Activated CD4-positive, alpha-beta T cell treated with anti-CD3 and anti-CD28 coated beads, Interleukin-2, amount 10 ng/mL, durations not matched to agents 7 days and 5 days (primary cell): ENCODE measurements at regions not wholly inside any gene's neighbourhood (a gene's known extent, or its start where the extent isn't known, plus 50 kb on each side); places are given as distances from the start of the nearest gene placed in this dataset.
A peak's percentile ranks its signal among the peaks of the same experiment; 100 is the strongest.
"Not testable (repeated sequence)": the region's sequence is repeated elsewhere in the genome, so short reads cannot be mapped to it uniquely, and the experiment has no call there.

Source experiments
- CTCF ChIA-PET: fragments of 350-600 bp; sonication (Branson Sonifier 250); formaldehyde crosslinking; loops from one replicate; lab custom pipeline; 2021; ENCODE audit warnings: antibody characterized with exemption; lab: Charles Lee
- POLR2A ChIA-PET: fragments of 350-600 bp; sonication (Branson Sonifier 250); formaldehyde crosslinking; loops from one replicate; lab custom pipeline; 2021; ENCODE audit warnings: antibody characterized with exemption; lab: Charles Lee
- DNase-seq: peaks from one replicate; pipeline ENCODE4 v3.0.0-alpha.2; 2020
- H3K27ac Mint-ChIP-seq: one replicate; pipeline ENCODE4 v1.8.0; 2021; ENCODE audit warnings: mild to moderate bottlenecking, moderate library complexity, mixed read lengths
- H3K27me3 Mint-ChIP-seq: one replicate; pipeline ENCODE4 v1.8.0; 2021; ENCODE audit warnings: mixed read lengths
- H3K36me3 Mint-ChIP-seq: one replicate; pipeline ENCODE4 v1.8.0; 2021; ENCODE audit warnings: low read depth, mixed read lengths
- H3K4me1 Mint-ChIP-seq: one replicate; pipeline ENCODE4 v1.8.0; 2021; ENCODE audit warnings: mixed read lengths
- H3K4me3 Mint-ChIP-seq: one replicate; pipeline ENCODE4 v1.8.0; 2021; ENCODE audit warnings: mild to moderate bottlenecking, moderate library complexity, mixed read lengths
- H3K9me3 Mint-ChIP-seq: one replicate; pipeline ENCODE4 v1.8.0; 2021; ENCODE audit warnings: mixed read lengths

- no peak for DNase-seq
- ChIA-PET CTCF (no interaction called here), POLR2A (no interaction called here)
- Mint-ChIP-seq H3K4me1 (no peaks in the 10 kb centered on the region), H3K9me3 (no peaks in the 10 kb centered on the region), H3K27ac (no peak overlapping the region), H3K27me3 (peaks cover 2% of the 10 kb centered on the region), H3K36me3 (no peaks in the 10 kb centered on the region), H3K4me3 (no peak overlapping the region)
Observed at GRCh38 chr1:221239792-221240191, 360.5 kb downstream of the HLX start.

- Mint-ChIP-seq H3K9me3 (no peaks in the 10 kb centered on the region), H3K27ac (no peak overlapping the region), H3K4me3 (no peak overlapping the region), H3K4me1 (no peaks in the 10 kb centered on the region), H3K36me3 (no peaks in the 10 kb centered on the region), H3K27me3 (peaks cover 4% of the 10 kb centered on the region)
- CTCF ChIA-PET, result no interaction called here
- POLR2A ChIA-PET, result no interaction called here
- DNase-seq, result no peak
Observed at GRCh38 chr1:221240690-221241089, 361.4 kb downstream of the HLX start.

- no peak overlapping the region for H3K27ac Mint-ChIP-seq
- POLR2A ChIA-PET, result no interaction called here
- no peaks in the 10 kb centered on the region for H3K9me3 Mint-ChIP-seq
- no peak overlapping the region for H3K4me3 Mint-ChIP-seq
- H3K27me3 Mint-ChIP-seq, result peaks cover 4% of the 10 kb centered on the region
- H3K36me3 Mint-ChIP-seq, result no peaks in the 10 kb centered on the region
- no peak for DNase-seq
- H3K4me1 Mint-ChIP-seq, result no peaks in the 10 kb centered on the region
- CTCF ChIA-PET, result no interaction called here
Observed at GRCh38 chr1:221241157-221241556, 361.9 kb downstream of the HLX start.

GRCh38 chr1:221241592-221241991 lies 362.3 kb downstream of the HLX start:
- CTCF ChIA-PET, result no interaction called here
- Mint-ChIP-seq H3K4me1 (no peaks in the 10 kb centered on the region), H3K4me3 (no peak overlapping the region), H3K27ac (no peak overlapping the region), H3K27me3 (peaks cover 4% of the 10 kb centered on the region), H3K36me3 (no peaks in the 10 kb centered on the region), H3K9me3 (no peaks in the 10 kb centered on the region)
- POLR2A ChIA-PET, result no interaction called here
- DNase-seq, result no peak

GRCh38 chr1:221246067-221246466 lies 366.8 kb downstream of the HLX start:
- Mint-ChIP-seq H3K27ac (no peak overlapping the region), H3K4me1 (no peaks in the 10 kb centered on the region), H3K36me3 (no peaks in the 10 kb centered on the region), H3K4me3 (no peak overlapping the region), H3K27me3 (peaks cover 4% of the 10 kb centered on the region), H3K9me3 (no peaks in the 10 kb centered on the region)
- CTCF ChIA-PET, result interaction anchor here (1.0 kb wide), 1 partner anchor 14 kb away, joined by 3 read pairs; no protein-coding TSS in a partner anchor
- no peak for DNase-seq
- POLR2A ChIA-PET, result no interaction called here

GRCh38 chr1:221246628-221247415 lies 367.6 kb downstream of the HLX start:
- no peaks in the 10 kb centered on the region for H3K9me3 Mint-ChIP-seq
- H3K4me3 Mint-ChIP-seq, result no peak overlapping the region
- no peak overlapping the region for H3K27ac Mint-ChIP-seq
- ChIA-PET POLR2A (no interaction called here), CTCF (no interaction called here)
- H3K36me3 Mint-ChIP-seq, result no peaks in the 10 kb centered on the region
- H3K27me3 Mint-ChIP-seq, result peaks cover 4% of the 10 kb centered on the region
- DNase-seq, result no peak
- no peaks in the 10 kb centered on the region for H3K4me1 Mint-ChIP-seq

- POLR2A ChIA-PET, result no interaction called here
- H3K36me3 Mint-ChIP-seq, result no peaks in the 10 kb centered on the region
- H3K4me3 Mint-ChIP-seq, result no peak overlapping the region
- no peaks in the 10 kb centered on the region for H3K4me1 Mint-ChIP-seq
- DNase-seq, result no peak
- CTCF ChIA-PET, result no interaction called here
- H3K27ac Mint-ChIP-seq, result no peak overlapping the region
- no peaks in the 10 kb centered on the region for H3K9me3 Mint-ChIP-seq
- H3K27me3 Mint-ChIP-seq, result no peaks in the 10 kb centered on the region
Observed at GRCh38 chr1:221251580-221251979, 372.3 kb downstream of the HLX start.

GRCh38 chr1:221254813-221255212 lies 375.6 kb downstream of the HLX start:
- Mint-ChIP-seq H3K4me3 (no peak overlapping the region), H3K4me1 (no peaks in the 10 kb centered on the region), H3K27ac (no peak overlapping the region), H3K9me3 (peaks cover 3% of the 10 kb centered on the region), H3K27me3 (no peaks in the 10 kb centered on the region), H3K36me3 (no peaks in the 10 kb centered on the region)
- POLR2A ChIA-PET, result no interaction called here
- no peak for DNase-seq
- CTCF ChIA-PET, result no interaction called here

- ChIA-PET POLR2A (no interaction called here), CTCF (no interaction called here)
- H3K27me3 Mint-ChIP-seq, result no peaks in the 10 kb centered on the region
- DNase-seq, result no peak
- H3K27ac Mint-ChIP-seq, result no peak overlapping the region
- no peak overlapping the region for H3K4me3 Mint-ChIP-seq
- peaks cover 3% of the 10 kb centered on the region for H3K9me3 Mint-ChIP-seq
- no peaks in the 10 kb centered on the region for H3K4me1 Mint-ChIP-seq
- no peaks in the 10 kb centered on the region for H3K36me3 Mint-ChIP-seq
Observed at GRCh38 chr1:221256773-221257172, 377.5 kb downstream of the HLX start.

- CTCF ChIA-PET, H3K4me3 Mint-ChIP-seq, H3K4me1 Mint-ChIP-seq, POLR2A ChIA-PET, DNase-seq, H3K36me3 Mint-ChIP-seq, H3K9me3 Mint-ChIP-seq, H3K27me3 Mint-ChIP-seq, H3K27ac Mint-ChIP-seq: not testable (repeated sequence)
Observed at GRCh38 chr1:221257548-221257947, 378.3 kb downstream of the HLX start.

GRCh38 chr1:221262677-221263076 lies 383.4 kb downstream of the HLX start:
- POLR2A ChIA-PET, H3K9me3 Mint-ChIP-seq, H3K4me3 Mint-ChIP-seq, DNase-seq, H3K27me3 Mint-ChIP-seq, CTCF ChIA-PET, H3K36me3 Mint-ChIP-seq, H3K27ac Mint-ChIP-seq, H3K4me1 Mint-ChIP-seq: not testable (repeated sequence)

- Mint-ChIP-seq H3K27ac (no peak overlapping the region), H3K4me3 (no peak overlapping the region), H3K27me3 (no peaks in the 10 kb centered on the region), H3K36me3 (no peaks in the 10 kb centered on the region), H3K4me1 (no peaks in the 10 kb centered on the region), H3K9me3 (peaks cover 6% of the 10 kb centered on the region)
- ChIA-PET CTCF (interaction anchor here (1.0 to 1.5 kb wide), 4 partner anchors 9 to 171 kb away, joined by 3 to 4 read pairs (median 4); no protein-coding TSS in a partner anchor), POLR2A (interaction anchor here (0.7 kb wide), 1 partner anchor 179 kb away, joined by 3 read pairs; no protein-coding TSS in a partner anchor)
- DNase-seq, result peak; percentile 50
Observed at GRCh38 chr1:221263831-221264767, 384.9 kb downstream of the HLX start.

- POLR2A ChIA-PET, result no interaction called here
- Mint-ChIP-seq H3K4me3 (no peak overlapping the region), H3K4me1 (no peaks in the 10 kb centered on the region), H3K9me3 (peaks cover 6% of the 10 kb centered on the region), H3K36me3 (no peaks in the 10 kb centered on the region), H3K27me3 (no peaks in the 10 kb centered on the region), H3K27ac (no peak overlapping the region)
- CTCF ChIA-PET, result no interaction called here
- DNase-seq, result no peak
Observed at GRCh38 chr1:221264848-221265247, 385.6 kb downstream of the HLX start.
